HEK293 (cell line): ENCODE measurements at regions not wholly inside any gene's neighbourhood (a gene's known extent, or its start where the extent isn't known, plus 50 kb on each side); places are given as distances from the start of the nearest gene placed in this dataset.

ENCODE experiments used
- CTCF ChIA-PET: fragments of 350-600 bp; formaldehyde crosslinking; extraction: SDS; loops from one replicate; lab custom pipeline; 2021; ENCODE audit warnings: antibody characterized with exemption; lab: Yijun Ruan, JAX
- POLR2A ChIA-PET: fragments of 300-600 bp; formaldehyde crosslinking; extraction: SDS; loops from one replicate; lab custom pipeline; 2020; ENCODE audit warnings: antibody characterized with exemption, inconsistent platforms; lab: Yijun Ruan, JAX
- H3K27ac ChIP-seq: fragments of 200-500 bp; sonication (Bioruptor generic); 2 replicates; pipeline ENCODE4 v1.5.1; 2014; ENCODE audit warnings: low read depth, low read length, control low read depth, inconsistent platforms; ENCODE audit errors: extremely low read depth
- H3K36me3 ChIP-seq, 2 experiments: fragments of 200-500 bp in 1 of 2; sonication (Bioruptor generic) in 1 of 2; 1 replicate in 1 of 2; 2 replicates in 1 of 2; pipeline ENCODE4 v1.5.1; 2014 to 2017; ENCODE audit warnings: inconsistent platforms in 2 of 2, low read length in 2 of 2; ENCODE audit not compliant: control insufficient read depth in 2 of 2, insufficient read depth in 1 of 2
- H3K4me1 ChIP-seq: fragments of 200-500 bp; sonication (Bioruptor generic); 2 replicates; pipeline ENCODE4 v1.5.1; 2014; ENCODE audit warnings: mild to moderate bottlenecking, low read length, inconsistent platforms; ENCODE audit not compliant: control insufficient read depth, insufficient read depth
- H3K4me3 ChIP-seq: 2 replicates; pipeline ENCODE4 v1.5.1; 2011; ENCODE audit warnings: low read depth, mild to moderate bottlenecking, control low read depth, low read length, moderate library complexity
- H3K9me3 ChIP-seq: fragments of 200-500 bp; sonication (Bioruptor generic); 2 replicates; pipeline ENCODE4 v1.5.1; 2014; ENCODE audit warnings: low read depth, low read length, inconsistent platforms; ENCODE audit not compliant: control insufficient read depth, insufficient read depth
- EGR2 ChIP-seq: fragments of 450-650 bp; formaldehyde crosslinking; IDR thresholded peaks from 2 replicates; pipeline ENCODE4 v1.5.1; 2016; ENCODE audit warnings: low read depth, missing biosample characterization, missing genetic modification characterization
- KLF1 ChIP-seq: fragments of 450-650 bp; formaldehyde crosslinking; IDR thresholded peaks from 2 replicates; pipeline ENCODE4 v1.5.1; 2016; ENCODE audit warnings: missing biosample characterization, missing genetic modification characterization
- SCRT2 ChIP-seq: fragments of 450-650 bp; formaldehyde crosslinking; IDR thresholded peaks from 2 replicates; pipeline ENCODE4 v1.5.1; 2016; ENCODE audit warnings: missing biosample characterization, missing genetic modification characterization
- SETDB1 ChIP-seq: IDR thresholded peaks from one replicate; pipeline ENCODE4 v1.6.1; 2017; ENCODE audit warnings: mild to moderate bottlenecking, low read length, moderate library complexity, mixed read lengths; ENCODE audit not compliant: insufficient read length
- SP2 ChIP-seq: fragments of 450-650 bp; formaldehyde crosslinking; IDR thresholded peaks from 2 replicates; pipeline ENCODE4 v1.5.1; 2016; ENCODE audit warnings: missing biosample characterization, missing genetic modification characterization
- SP3 ChIP-seq: fragments of 450-650 bp; formaldehyde crosslinking; IDR thresholded peaks from 2 replicates; pipeline ENCODE4 v1.5.1; 2016; ENCODE audit warnings: missing biosample characterization, missing genetic modification characterization
- TRIM28 ChIP-seq: IDR thresholded peaks from 2 replicates; pipeline ENCODE4 v1.6.1; 2011; ENCODE audit warnings: low read length, control low read depth, borderline replicate concordance
- YY1 ChIP-seq: fragments of 450-650 bp; formaldehyde crosslinking; IDR thresholded peaks from 2 replicates; pipeline ENCODE4 v1.5.1; 2018; ENCODE audit warnings: missing biosample characterization, missing genetic modification characterization
- ZBTB8A ChIP-seq: fragments of 450-650 bp; formaldehyde crosslinking; IDR thresholded peaks from 2 replicates; pipeline ENCODE4 v1.5.1; 2016; ENCODE audit warnings: missing biosample characterization, missing genetic modification characterization
- ZNF175 ChIP-seq: fragments of 450-650 bp; formaldehyde crosslinking; IDR thresholded peaks from 2 replicates; pipeline ENCODE4 v1.5.1; 2016; ENCODE audit warnings: missing biosample characterization, missing genetic modification characterization
- ZNF404 ChIP-seq: fragments of 450-650 bp; formaldehyde crosslinking; IDR thresholded peaks from 2 replicates; pipeline ENCODE4 v1.5.1; 2017; ENCODE audit warnings: missing biosample characterization, missing genetic modification characterization
- ZNF473 ChIP-seq: fragments of 450-650 bp; formaldehyde crosslinking; IDR thresholded peaks from 2 replicates; pipeline ENCODE4 v1.5.1; 2017; ENCODE audit warnings: missing biosample characterization, missing genetic modification characterization
- ZNF549 ChIP-seq: fragments of 450-650 bp; IDR thresholded peaks from 2 replicates; pipeline ENCODE4 v1.5.1; 2018; ENCODE audit warnings: missing biosample characterization, missing genetic modification characterization, mild to moderate bottlenecking, inconsistent platforms, moderate library complexity
- ZNF677 ChIP-seq: fragments of 450-650 bp; IDR thresholded peaks from 2 replicates; pipeline ENCODE4 v1.5.0; 2018; ENCODE audit warnings: missing biosample characterization, mild to moderate bottlenecking, missing genetic modification characterization, moderate library complexity
- ZNF791 ChIP-seq: fragments of 450-650 bp; formaldehyde crosslinking; IDR thresholded peaks from 2 replicates; pipeline ENCODE4 v1.5.1; 2016; ENCODE audit warnings: missing biosample characterization, missing genetic modification characterization
- TF ChIP-seq, protein P1 (sequence below): fragments of 450-650 bp; formaldehyde crosslinking; IDR thresholded peaks from 2 replicates; pipeline ENCODE4 v1.5.1; 2016; ENCODE audit warnings: missing biosample characterization, missing genetic modification characterization
- TF ChIP-seq, protein P2 (sequence below): fragments of 450-650 bp; formaldehyde crosslinking; IDR thresholded peaks from 2 replicates; pipeline ENCODE4 v1.5.1; 2017; ENCODE audit warnings: missing biosample characterization, missing genetic modification characterization
- TF ChIP-seq, protein P3 (sequence below): fragments of 450-650 bp; formaldehyde crosslinking; IDR thresholded peaks from 2 replicates; pipeline ENCODE4 v1.5.1; 2016; ENCODE audit warnings: missing biosample characterization, missing genetic modification characterization

DNA sequence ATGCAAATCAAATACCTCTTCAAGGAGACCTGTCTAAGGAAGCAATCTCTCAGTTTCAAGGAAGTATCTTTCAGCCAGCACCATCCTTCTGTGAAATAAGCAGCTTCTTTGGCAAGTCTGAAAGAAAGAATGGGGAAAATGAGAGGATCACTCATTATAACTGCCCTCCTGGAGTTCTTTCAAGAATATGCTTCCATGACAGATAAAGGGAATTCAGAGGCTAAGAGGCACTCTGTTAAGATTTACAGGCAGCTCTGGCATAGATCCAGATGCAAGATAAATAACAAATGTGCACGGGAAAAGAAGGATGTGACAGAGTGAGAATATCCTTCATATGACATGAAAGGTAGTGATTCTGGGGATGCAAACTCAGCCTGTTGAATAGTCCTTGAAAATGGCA, 348.2 kb upstream of the CCNG1 start (continued):
- no peak for TF ChIP-seq ZNF791 (tag by site-specific recombination)
- no peak for TF ChIP-seq SETDB1

DNA sequence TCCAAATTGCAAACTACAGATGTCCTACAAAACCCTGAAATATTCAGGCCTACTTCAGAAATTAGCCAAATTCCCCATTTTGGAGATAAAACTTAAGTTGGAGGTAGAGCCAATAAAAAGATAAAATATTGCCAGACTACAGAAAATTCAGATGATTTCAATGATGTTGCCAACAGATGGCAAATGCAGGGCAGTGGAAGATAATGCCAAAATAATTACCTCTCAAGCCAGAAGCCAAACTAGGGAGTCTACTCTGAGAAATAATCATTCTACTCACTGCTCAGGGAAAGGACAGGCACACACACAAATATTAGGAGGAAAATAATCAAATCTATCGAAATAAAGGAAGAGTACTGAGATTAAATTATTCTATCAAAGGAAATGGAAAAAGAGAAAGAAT, 347.5 kb upstream of the CCNG1 start:
- Histone ChIP-seq H3K4me1 (no peaks in the 10 kb centered on the region), H3K36me3 (no peaks in the 10 kb centered on the region), H3K27ac (no peak overlapping the region), H3K4me3 (no peak overlapping the region), H3K9me3 (no peaks in the 10 kb centered on the region)
- TF ChIP-seq, protein P1, sequence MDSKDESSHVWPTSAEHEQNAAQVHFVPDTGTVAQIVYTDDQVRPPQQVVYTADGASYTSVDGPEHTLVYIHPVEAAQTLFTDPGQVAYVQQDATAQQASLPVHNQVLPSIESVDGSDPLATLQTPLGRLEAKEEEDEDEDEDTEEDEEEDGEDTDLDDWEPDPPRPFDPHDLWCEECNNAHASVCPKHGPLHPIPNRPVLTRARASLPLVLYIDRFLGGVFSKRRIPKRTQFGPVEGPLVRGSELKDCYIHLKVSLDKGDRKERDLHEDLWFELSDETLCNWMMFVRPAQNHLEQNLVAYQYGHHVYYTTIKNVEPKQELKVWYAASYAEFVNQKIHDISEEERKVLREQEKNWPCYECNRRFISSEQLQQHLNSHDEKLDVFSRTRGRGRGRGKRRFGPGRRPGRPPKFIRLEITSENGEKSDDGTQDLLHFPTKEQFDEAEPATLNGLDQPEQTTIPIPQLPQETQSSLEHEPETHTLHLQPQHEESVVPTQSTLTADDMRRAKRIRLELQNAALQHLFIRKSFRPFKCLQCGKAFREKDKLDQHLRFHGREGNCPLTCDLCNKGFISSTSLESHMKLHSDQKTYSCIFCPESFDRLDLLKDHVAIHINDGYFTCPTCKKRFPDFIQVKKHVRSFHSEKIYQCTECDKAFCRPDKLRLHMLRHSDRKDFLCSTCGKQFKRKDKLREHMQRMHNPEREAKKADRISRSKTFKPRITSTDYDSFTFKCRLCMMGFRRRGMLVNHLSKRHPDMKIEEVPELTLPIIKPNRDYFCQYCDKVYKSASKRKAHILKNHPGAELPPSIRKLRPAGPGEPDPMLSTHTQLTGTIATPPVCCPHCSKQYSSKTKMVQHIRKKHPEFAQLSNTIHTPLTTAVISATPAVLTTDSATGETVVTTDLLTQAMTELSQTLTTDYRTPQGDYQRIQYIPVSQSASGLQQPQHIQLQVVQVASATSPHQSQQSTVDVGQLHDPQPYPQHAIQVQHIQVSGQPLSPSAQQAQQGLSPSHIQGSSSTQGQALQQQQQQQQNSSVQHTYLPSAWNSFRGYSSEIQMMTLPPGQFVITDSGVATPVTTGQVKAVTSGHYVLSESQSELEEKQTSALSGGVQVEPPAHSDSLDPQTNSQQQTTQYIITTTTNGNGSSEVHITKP: no peak
- TF ChIP-seq ZNF473 (tag by site-specific recombination): no peak
- TF ChIP-seq, protein P2, sequence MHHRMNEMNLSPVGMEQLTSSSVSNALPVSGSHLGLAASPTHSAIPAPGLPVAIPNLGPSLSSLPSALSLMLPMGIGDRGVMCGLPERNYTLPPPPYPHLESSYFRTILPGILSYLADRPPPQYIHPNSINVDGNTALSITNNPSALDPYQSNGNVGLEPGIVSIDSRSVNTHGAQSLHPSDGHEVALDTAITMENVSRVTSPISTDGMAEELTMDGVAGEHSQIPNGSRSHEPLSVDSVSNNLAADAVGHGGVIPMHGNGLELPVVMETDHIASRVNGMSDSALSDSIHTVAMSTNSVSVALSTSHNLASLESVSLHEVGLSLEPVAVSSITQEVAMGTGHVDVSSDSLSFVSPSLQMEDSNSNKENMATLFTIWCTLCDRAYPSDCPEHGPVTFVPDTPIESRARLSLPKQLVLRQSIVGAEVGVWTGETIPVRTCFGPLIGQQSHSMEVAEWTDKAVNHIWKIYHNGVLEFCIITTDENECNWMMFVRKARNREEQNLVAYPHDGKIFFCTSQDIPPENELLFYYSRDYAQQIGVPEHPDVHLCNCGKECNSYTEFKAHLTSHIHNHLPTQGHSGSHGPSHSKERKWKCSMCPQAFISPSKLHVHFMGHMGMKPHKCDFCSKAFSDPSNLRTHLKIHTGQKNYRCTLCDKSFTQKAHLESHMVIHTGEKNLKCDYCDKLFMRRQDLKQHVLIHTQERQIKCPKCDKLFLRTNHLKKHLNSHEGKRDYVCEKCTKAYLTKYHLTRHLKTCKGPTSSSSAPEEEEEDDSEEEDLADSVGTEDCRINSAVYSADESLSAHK (tag by site-specific recombination): no peak
- no peak for TF ChIP-seq SCRT2
- TF ChIP-seq ZNF549 (tag by site-specific recombination): no peak
- no peak for TF ChIP-seq SP2 (tag by site-specific recombination)
- TF ChIP-seq EGR2: no peak
- no peak for TF ChIP-seq KLF1
- no peak for TF ChIP-seq YY1
- no peak for TF ChIP-seq TRIM28
- no peak for TF ChIP-seq ZBTB8A (tag by site-specific recombination)
- TF ChIP-seq ZNF677: no peak
- no peak for TF ChIP-seq ZNF175 (tag by site-specific recombination)
- no peak for TF ChIP-seq ZNF404 (tag by site-specific recombination)
- no peak for TF ChIP-seq SP3 (tag by site-specific recombination)
- TF ChIP-seq, protein P3, sequence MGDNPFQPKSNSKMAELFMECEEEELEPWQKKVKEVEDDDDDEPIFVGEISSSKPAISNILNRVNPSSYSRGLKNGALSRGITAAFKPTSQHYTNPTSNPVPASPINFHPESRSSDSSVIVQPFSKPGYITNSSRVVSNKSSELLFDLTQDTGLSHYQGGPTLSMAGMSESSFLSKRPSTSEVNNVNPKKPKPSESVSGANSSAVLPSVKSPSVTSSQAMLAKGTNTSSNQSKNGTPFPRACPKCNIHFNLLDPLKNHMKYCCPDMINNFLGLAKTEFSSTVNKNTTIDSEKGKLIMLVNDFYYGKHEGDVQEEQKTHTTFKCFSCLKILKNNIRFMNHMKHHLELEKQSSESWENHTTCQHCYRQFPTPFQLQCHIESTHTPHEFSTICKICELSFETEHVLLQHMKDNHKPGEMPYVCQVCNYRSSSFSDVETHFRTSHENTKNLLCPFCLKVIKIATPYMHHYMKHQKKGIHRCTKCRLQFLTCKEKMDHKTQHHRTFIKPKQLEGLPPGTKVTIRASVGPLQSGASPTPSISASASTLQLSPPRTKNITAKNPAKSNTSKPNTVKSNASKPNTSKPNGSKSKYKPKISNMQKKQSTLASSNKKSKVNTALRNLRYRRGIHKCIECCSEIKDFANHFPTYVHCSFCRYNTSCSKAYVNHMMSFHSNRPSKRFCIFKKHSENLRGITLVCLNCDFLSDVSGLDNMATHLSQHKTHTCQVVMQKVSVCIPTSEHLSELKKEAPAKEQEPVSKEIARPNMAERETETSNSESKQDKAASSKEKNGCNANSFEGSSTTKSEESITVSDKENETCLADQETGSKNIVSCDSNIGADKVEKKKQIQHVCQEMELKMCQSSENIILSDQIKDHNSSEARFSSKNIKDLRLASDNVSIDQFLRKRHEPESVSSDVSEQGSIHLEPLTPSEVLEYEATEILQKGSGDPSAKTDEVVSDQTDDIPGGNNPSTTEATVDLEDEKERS (tag by site-specific recombination): no peak
- CTCF ChIA-PET: no interaction called here
- POLR2A ChIA-PET: no interaction called here
